ENCODE measurements at regions not wholly inside any gene's neighbourhood (a gene's known extent, or its start where the extent isn't known, plus 50 kb on each side); places are given as distances from the start of the nearest gene placed in this dataset.
"Not testable (repeated sequence)": the region's sequence is repeated elsewhere in the genome, so short reads cannot be mapped to it uniquely, and the experiment has no call there.

GRCh38 chr2:87614829-87615434, 133.0 kb upstream of the PLGLB2 start:
- H3K27ac Mint-ChIP-seq; H3K9me3 Mint-ChIP-seq; H3K36me3 Mint-ChIP-seq (ENCODE audit: low read depth); H3K4me3 Mint-ChIP-seq; H3K4me1 Mint-ChIP-seq (ENCODE audit: low read depth); H3K27me3 Mint-ChIP-seq (ENCODE audit: low read depth): not testable (repeated sequence)

- H3K27me3 Mint-ChIP-seq (ENCODE audit: low read depth); H3K36me3 Mint-ChIP-seq (ENCODE audit: low read depth); H3K9me3 Mint-ChIP-seq; H3K27ac Mint-ChIP-seq; H3K4me3 Mint-ChIP-seq; H3K4me1 Mint-ChIP-seq (ENCODE audit: low read depth): not testable (repeated sequence)
These were observed 128.8 kb upstream of the PLGLB2 start for GRCh38 chr2:87619121-87619520.

- H3K9me3 Mint-ChIP-seq; H3K4me3 Mint-ChIP-seq; H3K27me3 Mint-ChIP-seq (ENCODE audit: low read depth); H3K27ac Mint-ChIP-seq; H3K4me1 Mint-ChIP-seq (ENCODE audit: low read depth); H3K36me3 Mint-ChIP-seq (ENCODE audit: low read depth): not testable (repeated sequence)
These were observed 126.7 kb upstream of the PLGLB2 start for GRCh38 chr2:87621139-87621538.

- H3K27ac Mint-ChIP-seq; H3K27me3 Mint-ChIP-seq (ENCODE audit: low read depth); H3K9me3 Mint-ChIP-seq; H3K4me1 Mint-ChIP-seq (ENCODE audit: low read depth); H3K36me3 Mint-ChIP-seq (ENCODE audit: low read depth); H3K4me3 Mint-ChIP-seq: not testable (repeated sequence)
These were observed 125.2 kb upstream of the PLGLB2 start for GRCh38 chr2:87622720-87623119.

GRCh38 chr2:87629491-87630458, 118.1 kb upstream of the PLGLB2 start:
- not testable (repeated sequence) for H3K4me3 Mint-ChIP-seq; H3K27me3 Mint-ChIP-seq (ENCODE audit: low read depth)

GRCh38 chr2:87630892-87631291, 117.0 kb upstream of the PLGLB2 start:
- H3K27ac Mint-ChIP-seq; H3K27me3 Mint-ChIP-seq (ENCODE audit: low read depth): not testable (repeated sequence)

More at GRCh38 chr2:87629491-87630458, 118.1 kb upstream of the PLGLB2 start:
- H3K9me3 Mint-ChIP-seq; H3K36me3 Mint-ChIP-seq (ENCODE audit: low read depth): not testable (repeated sequence)
- Mint-ChIP-seq H3K4me1 (ENCODE audit: low read depth) (peaks cover 10% of the 10 kb centered on the region), H3K27ac (peak overlapping the region; percentile 62)

GRCh38 chr2:87631402-87631801, 116.5 kb upstream of the PLGLB2 start:
- not testable (repeated sequence) for H3K9me3 Mint-ChIP-seq; H3K36me3 Mint-ChIP-seq (ENCODE audit: low read depth); H3K27me3 Mint-ChIP-seq (ENCODE audit: low read depth)
- Mint-ChIP-seq H3K4me1 (ENCODE audit: low read depth) (peaks cover 12% of the 10 kb centered on the region), H3K27ac (peak overlapping the region; percentile 93), H3K4me3 (peak overlapping the region; percentile 56)

More at GRCh38 chr2:87630892-87631291, 117.0 kb upstream of the PLGLB2 start:
- H3K4me1 Mint-ChIP-seq (ENCODE audit: low read depth) = peaks cover 12% of the 10 kb centered on the region
- not testable (repeated sequence) for H3K36me3 Mint-ChIP-seq (ENCODE audit: low read depth); H3K4me3 Mint-ChIP-seq; H3K9me3 Mint-ChIP-seq

GRCh38 chr2:87633287-87633963, 114.5 kb upstream of the PLGLB2 start:
- H3K36me3 Mint-ChIP-seq (ENCODE audit: low read depth); H3K27me3 Mint-ChIP-seq (ENCODE audit: low read depth); H3K9me3 Mint-ChIP-seq; H3K4me3 Mint-ChIP-seq: not testable (repeated sequence)
- Mint-ChIP-seq H3K27ac (peak overlapping the region; percentile 72), H3K4me1 (ENCODE audit: low read depth) (peaks cover 12% of the 10 kb centered on the region)

- not testable (repeated sequence) for H3K4me3 Mint-ChIP-seq
- H3K27ac Mint-ChIP-seq = peak overlapping the region; percentile 68
These were observed 113.8 kb upstream of the PLGLB2 start for GRCh38 chr2:87634106-87634505.

GRCh38 chr2:87634971-87635650, 112.8 kb upstream of the PLGLB2 start:
- peak overlapping the region; percentile 75 for H3K27ac Mint-ChIP-seq
- not testable (repeated sequence) for H3K9me3 Mint-ChIP-seq; H3K27me3 Mint-ChIP-seq (ENCODE audit: low read depth); H3K4me3 Mint-ChIP-seq; H3K36me3 Mint-ChIP-seq (ENCODE audit: low read depth)
- H3K4me1 Mint-ChIP-seq (ENCODE audit: low read depth) = peaks cover 11% of the 10 kb centered on the region

More at GRCh38 chr2:87634106-87634505, 113.8 kb upstream of the PLGLB2 start:
- H3K4me1 Mint-ChIP-seq (ENCODE audit: low read depth) = peaks cover 12% of the 10 kb centered on the region
- not testable (repeated sequence) for H3K9me3 Mint-ChIP-seq; H3K36me3 Mint-ChIP-seq (ENCODE audit: low read depth); H3K27me3 Mint-ChIP-seq (ENCODE audit: low read depth)

- H3K27me3 Mint-ChIP-seq (ENCODE audit: low read depth); H3K9me3 Mint-ChIP-seq; H3K27ac Mint-ChIP-seq; H3K4me3 Mint-ChIP-seq; H3K4me1 Mint-ChIP-seq (ENCODE audit: low read depth); H3K36me3 Mint-ChIP-seq (ENCODE audit: low read depth): not testable (repeated sequence)
These were observed 111.6 kb upstream of the PLGLB2 start for GRCh38 chr2:87636246-87636645.

- not testable (repeated sequence) for H3K27me3 Mint-ChIP-seq (ENCODE audit: low read depth); H3K27ac Mint-ChIP-seq; H3K4me1 Mint-ChIP-seq (ENCODE audit: low read depth); H3K9me3 Mint-ChIP-seq; H3K36me3 Mint-ChIP-seq (ENCODE audit: low read depth); H3K4me3 Mint-ChIP-seq
These were observed 111.2 kb upstream of the PLGLB2 start for GRCh38 chr2:87636735-87637134.

GRCh38 chr2:87637249-87637990, 110.5 kb upstream of the PLGLB2 start:
- H3K4me1 Mint-ChIP-seq (ENCODE audit: low read depth); H3K4me3 Mint-ChIP-seq; H3K36me3 Mint-ChIP-seq (ENCODE audit: low read depth); H3K9me3 Mint-ChIP-seq; H3K27me3 Mint-ChIP-seq (ENCODE audit: low read depth); H3K27ac Mint-ChIP-seq: not testable (repeated sequence)
